Left renal cortex interstitium (tissue), 4 donors: ENCODE measurements at regions not wholly inside any gene's neighbourhood (a gene's known extent, or its start where the extent isn't known, plus 50 kb on each side); places are given as distances from the start of the nearest gene placed in this dataset.

Experiments used
- DNase-seq, 4 donors: peaks; one replicate each; pipeline ENCODE4 v3.0.0-alpha.2; 2013; ENCODE audit warnings: low read depth in 4 of 4, low spot score in 2 of 4, missing footprints in 1 of 4

DNA sequence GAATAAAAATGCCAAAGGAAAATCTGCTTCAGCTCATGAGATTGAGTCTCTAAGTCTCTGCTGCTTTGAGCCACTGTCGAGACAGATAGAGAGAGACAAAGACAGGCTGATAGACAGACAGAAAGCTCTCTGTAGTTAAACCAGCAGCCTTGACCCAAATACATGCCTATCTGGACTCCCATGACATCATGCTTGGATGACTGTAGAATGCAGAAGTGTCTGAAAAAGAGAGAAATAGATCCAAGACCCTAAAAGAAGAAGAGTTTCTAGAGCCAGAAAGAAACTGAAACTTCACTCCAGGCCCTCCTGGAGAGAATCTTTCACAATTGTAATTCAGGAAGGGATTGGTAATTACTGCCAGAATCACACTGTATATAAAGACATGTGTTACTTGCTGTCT, 122.6 kb upstream of the PLXNC1 start:
- DNase-seq: no peak

DNA sequence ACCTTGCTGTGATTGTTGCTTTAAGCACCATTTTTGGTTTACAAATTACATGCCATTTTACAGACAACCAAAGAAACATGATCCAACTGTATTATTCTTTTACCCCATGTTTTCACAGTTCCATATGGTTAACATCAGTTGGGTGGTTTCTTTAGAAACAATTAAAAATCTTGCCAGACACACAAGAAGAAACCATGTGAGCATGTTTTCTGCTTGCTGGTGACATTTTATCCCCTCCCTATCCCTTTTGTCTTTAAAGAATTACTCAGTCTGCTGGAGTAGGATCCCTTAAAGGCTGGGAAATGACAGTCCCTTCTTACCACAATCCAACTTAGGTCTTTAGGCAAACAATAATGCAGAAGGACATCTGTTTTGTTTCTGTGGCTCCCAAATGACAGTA, 121.8 kb upstream of the PLXNC1 start:
- DNase-seq: no peak

DNA sequence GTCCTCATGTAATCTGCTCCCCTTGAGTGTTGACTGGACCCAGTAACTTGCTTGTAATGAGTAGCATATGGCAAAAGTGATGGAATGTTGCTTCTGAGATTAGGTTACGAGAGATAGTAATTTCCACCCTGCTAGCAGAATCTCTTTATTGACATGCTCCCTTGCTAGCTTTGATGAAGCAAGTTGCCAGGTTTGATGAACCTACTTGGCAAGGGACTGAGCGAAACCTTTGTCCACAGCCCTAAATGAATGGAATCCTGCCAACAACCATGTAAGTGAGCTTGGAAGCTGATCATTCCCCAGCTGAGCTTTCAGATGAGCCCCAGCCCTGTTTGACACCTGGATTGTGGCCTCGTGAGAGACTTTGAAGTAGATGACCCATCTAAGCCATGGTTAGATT, 120.8 kb upstream of the PLXNC1 start:
- no peak for DNase-seq

DNA sequence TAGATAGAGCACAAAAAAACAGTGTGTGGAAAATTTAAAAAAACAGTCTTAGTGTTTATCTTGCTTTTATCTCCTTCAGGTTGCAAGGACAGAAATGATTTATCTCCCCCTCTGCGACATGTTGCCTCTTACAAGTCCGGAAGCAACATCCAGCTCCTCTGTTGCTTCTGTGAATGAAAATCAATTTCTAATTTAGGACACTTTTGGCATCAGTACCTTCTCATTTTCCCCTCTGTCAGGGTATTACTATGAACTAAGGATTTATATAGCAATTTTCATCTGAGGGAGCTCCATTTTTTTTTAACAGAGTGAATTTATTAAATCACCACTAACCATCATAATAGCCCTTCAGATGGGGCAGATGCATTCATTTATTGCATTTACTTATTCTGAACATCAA, 116.6 kb upstream of the PLXNC1 start:
- DNase-seq: no peak

DNA sequence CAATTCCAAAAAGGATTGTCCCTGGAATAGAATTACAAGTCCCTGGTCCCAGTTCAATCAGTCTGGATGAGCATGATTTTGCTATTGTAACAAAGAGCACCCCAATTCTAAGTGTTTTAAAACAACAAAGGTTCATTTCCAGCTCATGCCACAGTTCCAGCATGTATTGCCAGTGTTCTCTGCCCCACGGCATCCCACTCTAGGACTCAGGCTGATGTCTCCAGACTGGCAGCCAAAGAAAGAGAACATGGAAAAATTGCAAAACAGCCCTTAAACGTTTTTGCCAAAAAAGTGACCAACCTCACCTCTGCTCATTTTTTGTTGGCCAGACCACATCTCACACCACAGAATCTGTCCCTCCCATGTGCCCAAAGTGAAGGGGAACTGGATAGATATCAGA, 116.0 kb upstream of the PLXNC1 start:
- no peak for DNase-seq

DNA sequence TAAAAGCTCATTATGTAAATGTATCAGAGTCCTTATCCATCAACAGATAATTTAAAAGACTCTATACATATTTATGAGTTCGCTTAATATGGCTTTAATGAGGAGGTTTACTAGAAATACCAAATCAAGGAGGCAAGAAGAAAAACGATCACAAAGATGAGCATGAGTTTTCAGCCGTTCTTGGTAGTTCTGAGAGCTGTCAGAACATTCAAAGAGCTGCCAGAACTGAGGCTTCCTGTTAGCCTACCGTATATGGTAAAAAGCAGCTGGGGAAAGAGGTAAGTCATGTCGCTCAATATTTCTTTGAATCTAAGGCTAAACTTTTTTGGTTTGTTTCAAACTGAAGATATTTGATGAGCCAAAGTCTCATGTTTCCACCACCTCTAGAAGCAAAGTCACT, 115.3 kb upstream of the PLXNC1 start:
- no peak for DNase-seq

DNA sequence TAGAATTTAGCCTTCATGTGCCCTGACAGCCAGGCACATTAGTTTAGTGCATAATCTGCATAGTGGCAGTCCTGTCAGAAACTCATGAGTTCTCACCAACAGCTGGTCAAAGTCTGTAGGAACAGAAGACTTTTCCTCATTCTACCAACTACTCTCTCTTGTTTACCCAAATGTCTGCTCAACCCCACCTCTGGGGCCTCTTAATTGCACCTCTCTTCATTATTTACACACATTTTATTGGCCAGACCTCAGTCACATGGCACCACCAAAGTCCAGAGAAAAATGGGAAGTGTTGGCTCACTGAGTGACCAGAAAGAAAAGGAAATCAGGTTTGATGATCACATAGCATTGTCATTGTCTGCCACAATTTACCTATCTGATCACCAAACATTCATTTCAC, 114.6 kb upstream of the PLXNC1 start:
- no peak for DNase-seq

DNA sequence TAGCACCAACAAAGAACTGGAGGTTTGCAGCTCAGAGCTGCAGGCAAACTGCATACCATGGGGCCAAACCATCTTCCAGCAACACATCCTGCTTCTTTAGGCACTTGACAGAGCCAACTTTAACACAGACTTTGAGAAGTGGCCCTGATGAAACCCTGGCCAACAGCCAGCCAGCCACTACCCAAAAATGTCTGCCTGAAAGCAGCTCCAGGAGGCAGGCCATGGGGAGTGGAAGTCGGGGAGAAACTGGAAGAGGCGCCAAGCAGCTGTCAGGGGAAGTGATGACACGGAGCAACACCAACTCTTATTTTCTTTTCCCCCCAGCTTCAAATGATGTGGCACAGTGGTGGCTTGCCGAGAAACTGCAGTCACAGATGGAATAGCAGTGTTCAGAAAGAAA, 110.9 kb upstream of the PLXNC1 start:
- no peak for DNase-seq

DNA sequence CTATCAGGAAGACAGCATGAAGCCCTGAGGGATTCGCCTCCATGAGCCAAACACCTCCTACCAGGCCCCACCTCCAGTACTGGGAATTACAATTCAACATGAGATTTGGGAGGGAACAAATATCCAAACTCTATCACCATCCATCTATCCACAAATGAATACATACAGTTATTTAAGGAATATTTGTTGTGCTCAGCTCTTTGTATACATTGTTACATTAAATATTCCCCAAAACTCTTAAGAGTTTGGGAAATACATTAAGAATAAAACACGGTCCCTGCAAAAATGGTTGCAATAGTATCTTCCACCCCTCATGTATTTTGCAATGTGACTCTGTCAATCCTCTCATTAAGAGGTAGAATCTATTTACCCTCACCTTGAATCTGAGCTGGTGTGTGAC, 109.8 kb upstream of the PLXNC1 start:
- DNase-seq: no peak

DNA sequence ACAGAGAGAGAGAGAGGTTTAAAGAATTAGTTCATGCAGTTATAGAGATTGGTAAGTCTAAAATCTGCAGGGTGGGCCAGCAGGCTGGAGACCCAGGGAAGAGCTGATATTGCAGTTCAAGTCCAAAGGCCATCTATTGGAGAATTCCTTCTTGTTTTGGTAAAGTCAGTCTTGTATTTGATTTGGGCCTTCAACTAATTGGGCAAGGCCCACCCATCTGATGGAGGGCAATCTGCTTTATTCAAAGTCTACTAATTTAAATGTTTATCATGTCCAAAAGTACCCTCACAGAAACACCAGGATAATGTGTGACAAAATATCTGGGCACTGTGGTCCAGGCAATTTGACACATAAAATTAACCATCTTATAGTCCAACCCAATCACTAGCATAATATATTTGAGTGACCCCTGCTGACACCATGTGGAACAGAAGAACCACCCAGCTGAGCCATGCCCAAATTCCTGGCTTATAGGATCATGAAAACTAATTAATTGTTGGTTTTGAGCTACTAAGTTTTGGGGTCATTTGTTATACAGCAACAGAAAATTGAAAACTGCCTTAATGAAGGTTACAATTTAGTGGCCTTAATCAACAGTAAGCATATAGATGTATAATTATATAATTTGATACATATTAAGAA, 109.1 kb upstream of the PLXNC1 start:
- no peak for DNase-seq

DNA sequence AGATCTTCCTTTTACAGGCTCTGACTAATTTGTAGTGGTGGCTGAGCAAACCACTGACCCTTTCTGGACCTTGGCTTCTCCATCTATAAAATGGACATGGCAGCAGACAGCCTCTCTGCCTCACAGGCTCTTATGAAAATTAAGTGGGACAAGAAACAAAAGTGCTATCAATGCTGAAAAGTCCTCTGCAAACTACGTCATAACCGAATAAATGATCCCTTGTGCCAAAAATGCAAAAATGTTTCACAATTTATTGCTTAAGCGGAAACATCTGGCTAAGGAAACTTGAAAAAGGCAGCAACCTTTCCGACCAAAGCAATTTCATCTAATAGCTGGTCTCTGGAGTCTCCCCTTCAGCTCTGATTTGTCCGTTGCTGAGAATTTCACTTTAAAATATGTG, 108.5 kb upstream of the PLXNC1 start:
- no peak for DNase-seq

DNA sequence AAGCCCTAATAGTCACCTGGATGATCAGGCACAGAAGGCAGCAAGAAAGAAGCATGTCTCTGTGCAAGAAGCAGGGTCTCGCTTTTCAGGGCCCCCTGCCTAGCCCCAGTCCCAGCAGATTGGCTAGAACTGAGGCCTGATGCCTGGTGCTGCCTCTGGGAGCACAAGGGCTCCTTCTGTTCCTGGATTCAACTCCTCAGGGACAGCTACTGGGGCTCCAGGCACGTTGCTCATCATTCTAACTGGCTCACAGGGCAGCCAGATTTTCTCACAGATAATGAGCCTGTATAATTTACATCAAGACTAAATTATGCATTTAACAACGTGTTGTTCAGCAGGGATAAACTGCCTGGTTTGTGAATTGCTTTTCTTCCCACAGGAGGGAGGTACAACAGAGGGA, 106.5 kb upstream of the PLXNC1 start:
- DNase-seq: no peak

DNA sequence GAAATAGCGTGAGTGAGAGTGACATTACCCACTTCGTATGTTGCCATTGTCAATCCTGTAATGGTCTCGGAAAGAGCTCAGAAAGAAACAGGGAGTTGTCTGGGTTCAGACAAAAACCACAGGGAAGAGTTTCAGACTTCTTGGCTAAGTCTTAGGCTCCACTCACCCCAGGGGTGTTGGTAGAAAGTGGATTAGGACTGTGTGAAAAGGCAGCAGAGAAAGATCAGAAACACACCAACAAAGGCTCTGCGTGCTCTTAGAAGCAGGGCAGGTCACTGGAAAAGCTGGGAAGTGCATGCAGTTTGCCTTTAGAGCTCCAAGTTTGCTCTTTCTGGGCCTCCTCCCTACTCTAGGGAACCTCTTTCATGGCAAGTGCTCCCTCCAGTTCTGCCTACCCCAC, 106.1 kb upstream of the PLXNC1 start:
- no peak for DNase-seq

DNA sequence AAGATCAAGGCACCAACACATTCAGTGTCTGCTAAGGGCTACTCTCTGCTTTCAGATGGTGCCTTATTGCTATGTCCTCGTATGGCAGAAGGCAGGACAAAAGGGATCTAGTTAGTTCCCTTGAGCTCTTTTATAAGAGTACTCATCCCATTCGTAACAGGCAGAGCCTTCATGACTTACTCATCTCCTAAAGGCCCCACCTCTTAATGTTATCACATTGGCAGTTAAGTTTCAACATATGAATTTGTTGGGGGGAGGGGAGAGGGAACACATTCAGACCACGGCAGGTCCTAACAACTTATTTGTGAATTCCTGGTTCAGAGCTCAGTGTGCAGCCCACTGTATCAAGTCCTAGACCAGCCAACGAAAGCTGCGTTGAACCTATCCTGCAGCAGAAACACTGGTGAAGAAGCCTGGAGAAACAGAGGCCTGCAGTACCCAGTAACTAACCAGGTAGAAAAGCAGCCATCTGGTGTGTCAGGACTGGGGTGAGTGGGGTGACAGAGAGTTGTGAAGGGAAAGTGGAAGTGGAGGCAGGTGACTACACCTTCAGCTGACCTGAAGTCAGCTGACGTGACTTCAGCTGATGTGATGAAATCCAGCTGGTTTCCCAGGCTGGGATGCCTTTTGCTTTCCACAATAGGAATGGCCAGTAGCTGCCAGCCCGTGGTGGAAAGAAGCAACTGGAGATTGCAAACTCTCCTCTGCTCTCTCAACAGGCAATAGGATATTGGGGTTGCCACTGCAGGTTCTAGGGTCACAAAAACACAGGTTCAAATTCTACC, 101.6 kb upstream of the PLXNC1 start:
- DNase-seq: no peak

DNA sequence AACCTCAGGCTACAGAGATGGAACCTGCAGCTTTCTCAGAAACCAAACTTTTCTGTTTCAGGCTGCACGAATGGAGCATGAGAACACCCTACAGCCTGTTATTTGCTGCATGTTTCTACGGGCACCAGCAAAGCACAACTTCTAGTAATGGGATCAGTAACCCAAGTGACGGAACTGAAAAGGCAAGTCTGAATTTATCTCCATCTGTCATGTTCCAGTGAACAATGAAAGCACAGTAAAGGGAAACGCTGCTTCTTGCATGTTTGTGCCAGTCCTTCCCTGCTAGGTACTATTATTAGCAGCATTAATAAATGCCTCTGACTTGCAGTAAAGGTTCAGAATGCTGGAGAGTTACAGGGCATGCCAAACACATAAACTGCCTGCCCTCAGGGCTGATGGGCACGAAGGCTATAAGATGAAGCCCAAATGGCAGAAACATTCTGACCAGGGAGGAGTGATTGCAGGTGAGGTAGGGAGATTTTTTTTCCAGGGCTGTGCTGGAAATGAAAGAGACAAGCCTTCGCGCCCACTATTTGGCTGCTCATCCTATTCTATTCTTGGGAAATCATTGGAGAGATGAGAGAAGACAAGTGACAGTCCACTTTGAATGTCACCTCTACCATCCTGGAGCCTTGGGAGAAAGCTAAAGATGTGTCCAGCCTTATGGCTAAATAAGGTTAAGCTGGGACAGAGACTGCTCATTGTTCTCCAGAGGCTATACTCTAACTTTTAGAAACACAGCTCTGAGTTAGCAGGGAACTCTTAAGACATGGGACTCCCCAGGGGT, 100.4 kb upstream of the PLXNC1 start:
- DNase-seq: peak in 1 of 4 donors; percentile 51

DNA sequence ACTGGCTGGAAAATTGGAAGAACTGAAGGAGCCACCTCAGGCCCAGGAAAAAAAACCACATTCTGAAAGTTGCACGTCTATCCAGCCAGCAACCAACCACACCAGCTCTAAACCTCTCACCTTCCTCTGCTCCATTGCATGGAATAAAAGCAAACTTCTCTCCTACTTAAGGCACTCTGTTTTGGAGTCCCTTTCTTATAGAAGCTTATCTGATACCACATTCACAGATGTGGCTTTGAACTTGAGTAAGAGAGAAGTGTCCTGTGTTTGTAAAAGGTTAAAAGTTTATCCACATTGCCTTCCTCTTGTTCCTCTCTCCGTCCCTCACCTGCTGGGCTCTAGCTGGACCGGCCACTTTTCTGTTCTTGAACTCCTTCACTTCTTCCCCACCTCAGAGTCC, 99.6 kb upstream of the PLXNC1 start:
- no peak for DNase-seq

DNA sequence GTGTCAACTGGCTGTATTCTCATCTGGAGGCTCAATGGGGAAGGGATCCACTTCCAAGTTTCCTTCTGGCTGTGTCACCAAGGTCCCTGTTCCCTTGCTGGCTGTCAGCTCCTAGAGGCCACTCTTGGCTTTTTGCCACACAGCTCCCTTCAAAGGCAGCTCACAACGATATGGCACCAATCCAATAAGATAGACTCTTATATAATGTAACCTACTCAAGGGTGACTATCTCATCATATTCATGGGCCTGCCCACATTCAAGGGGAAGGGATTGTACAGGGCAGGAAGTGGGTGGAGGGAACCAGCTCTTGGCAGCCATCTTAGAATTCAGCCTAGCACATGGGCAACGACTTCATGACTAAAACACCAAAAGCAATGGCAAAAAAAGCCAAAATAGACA, 98.7 kb upstream of the PLXNC1 start:
- no peak for DNase-seq

DNA sequence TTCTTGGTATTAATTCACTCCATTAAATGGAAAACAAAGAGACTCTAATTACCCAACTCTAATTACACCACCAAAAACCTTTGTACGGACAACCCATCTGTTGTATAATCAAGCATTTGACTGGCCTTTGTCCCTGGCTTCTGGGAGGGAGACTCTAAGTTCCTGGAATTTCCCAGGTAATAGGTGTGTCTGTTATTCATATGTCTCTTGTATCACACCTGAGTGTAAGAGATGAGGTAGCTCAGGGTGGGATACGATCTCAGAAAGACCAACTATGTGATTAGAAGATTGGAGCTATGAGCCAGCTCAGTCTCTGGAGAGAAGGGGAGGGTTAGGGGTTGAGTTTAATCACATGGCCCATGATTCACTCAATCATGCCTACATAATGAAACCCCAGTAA, 94.7 kb upstream of the PLXNC1 start:
- DNase-seq: no peak

DNA sequence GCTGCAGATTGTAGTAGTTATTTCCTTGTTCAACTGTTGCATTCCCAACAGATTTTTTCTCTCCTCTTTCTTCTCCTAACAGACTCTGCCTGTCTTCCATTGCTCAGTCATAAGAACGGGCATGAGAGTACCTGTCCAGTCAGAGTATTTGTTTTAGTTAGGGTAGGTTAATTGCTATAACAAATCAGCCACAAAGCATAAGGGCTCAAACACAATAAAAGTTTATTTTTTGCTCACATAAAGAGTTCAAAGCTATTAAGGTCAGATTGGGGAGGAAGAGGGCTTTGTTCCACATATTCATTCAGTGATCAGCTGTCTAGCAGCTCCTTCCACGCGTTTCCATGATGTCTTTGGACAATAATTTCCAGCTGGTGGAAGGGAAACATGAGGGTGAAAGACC, 92.8 kb upstream of the PLXNC1 start:
- DNase-seq: no peak

DNA sequence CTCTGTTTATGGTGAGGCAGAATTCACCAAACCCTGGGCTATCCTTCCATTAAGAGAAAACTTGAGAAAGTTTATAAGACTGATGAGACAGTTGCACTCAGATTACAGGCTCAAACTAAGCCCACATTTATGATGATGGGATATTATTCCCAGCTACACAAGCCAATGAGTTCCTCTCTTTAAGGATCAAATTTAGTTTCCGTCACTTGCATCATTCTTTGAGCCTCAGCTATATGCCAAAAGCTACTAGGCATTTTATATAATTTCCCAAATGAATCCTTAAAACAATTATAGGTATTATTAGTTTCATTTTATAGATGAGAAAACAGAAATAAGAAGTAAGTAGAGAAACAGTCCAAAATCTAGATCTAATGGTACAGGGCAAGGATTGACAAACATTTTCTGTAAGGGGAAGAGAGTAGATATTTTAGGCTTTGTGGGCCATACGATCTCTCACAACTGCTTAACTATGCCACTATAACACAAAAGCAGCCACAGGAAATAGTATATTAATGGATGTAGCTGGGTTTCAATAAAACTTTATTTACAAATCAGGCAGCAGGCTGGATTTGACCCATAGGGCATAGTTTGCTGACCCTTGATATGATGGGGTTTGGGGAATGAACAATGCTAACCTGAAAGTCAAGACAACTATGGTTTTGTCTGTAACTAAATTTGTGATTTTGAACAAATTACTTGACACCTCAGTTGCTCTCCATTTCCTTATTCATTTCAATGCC, 91.8 kb upstream of the PLXNC1 start:
- DNase-seq: no peak
